PFSK-1 (cell line): ENCODE measurements at regions not wholly inside any gene's neighbourhood (a gene's known extent, or its start where the extent isn't known, plus 50 kb on each side); places are given as distances from the start of the nearest gene placed in this dataset.

Experiments
- FOXP2 ChIP-seq: optimal IDR thresholded peaks from 2 replicates; pipeline ENCODE3; 2011; ENCODE audit warnings: borderline replicate concordance, control low read depth, inconsistent platforms; ENCODE audit not compliant: insufficient read depth; ENCODE audit errors: extremely low read length, extremely low read depth
- POLR2AphosphoS5 ChIP-seq: IDR thresholded peaks from 2 replicates; pipeline ENCODE4 v1.6.1; 2012; ENCODE audit warnings: low read depth, mild to moderate bottlenecking, control low read depth, low read length, moderate library complexity
- REST ChIP-seq, 2 experiments: IDR thresholded peaks; 2 replicates each; pipeline versions ENCODE4 v1.6.1 to v1.8.0; 2011 to 2012; ENCODE audit warnings: low read depth in 2 of 2, low read length in 2 of 2, control low read depth in 1 of 2, inconsistent platforms in 1 of 2, mild to moderate bottlenecking in 1 of 2, moderate library complexity in 1 of 2; ENCODE audit not compliant: insufficient read depth in 1 of 2
- SIN3A ChIP-seq: IDR thresholded peaks from 2 replicates; pipeline ENCODE4 v1.6.1; 2012; ENCODE audit warnings: mild to moderate bottlenecking, low read length, moderate library complexity, borderline replicate concordance; ENCODE audit not compliant: insufficient read depth
- TAF1 ChIP-seq: IDR thresholded peaks from 2 replicates; pipeline ENCODE4 v1.6.1; 2012; ENCODE audit warnings: low read length, control low read depth, borderline replicate concordance; ENCODE audit not compliant: insufficient read depth

- TF ChIP-seq REST (IDR thresholded peaks at IDR 0.05; ENCODE audit: insufficient read depth in 1 of 2, low read depth in 2 of 2, low read length in 2 of 2), result no peak
- no peak for TF ChIP-seq TAF1
- TF ChIP-seq SIN3A, result no peak
- no peak for TF ChIP-seq POLR2AphosphoS5
- no peak for TF ChIP-seq FOXP2
Measured at GRCh38 chr1:219075121-219075879, 98.4 kb upstream of the LYPLAL1 start.

GRCh38 chr1:219076326-219076937 is 97.2 kb upstream of the LYPLAL1 start:
- TF ChIP-seq TAF1, result no peak

- TF ChIP-seq POLR2AphosphoS5 (no peak), REST (IDR thresholded peaks at IDR 0.05; ENCODE audit: insufficient read depth in 1 of 2, low read depth in 2 of 2, low read length in 2 of 2) (no peak), SIN3A (no peak), TAF1 (no peak)
Measured at GRCh38 chr1:219081943-219082925, 91.4 kb upstream of the LYPLAL1 start.

- TF ChIP-seq SIN3A (no peak), POLR2AphosphoS5 (no peak), FOXP2 (no peak), REST (IDR thresholded peaks at IDR 0.05; ENCODE audit: insufficient read depth in 1 of 2, low read depth in 2 of 2, low read length in 2 of 2) (no peak), TAF1 (no peak)
Measured at GRCh38 chr1:219083631-219084030, 90.0 kb upstream of the LYPLAL1 start.

- TF ChIP-seq REST (IDR thresholded peaks at IDR 0.05; ENCODE audit: insufficient read depth in 1 of 2, low read depth in 2 of 2, low read length in 2 of 2), result no peak
- no peak for TF ChIP-seq SIN3A
- TF ChIP-seq FOXP2, result no peak
- no peak for TF ChIP-seq TAF1
- TF ChIP-seq POLR2AphosphoS5, result no peak
Measured at GRCh38 chr1:219085082-219085481, 88.6 kb upstream of the LYPLAL1 start.
